NCI-H524 (cell line): ENCODE measurements at regions not wholly inside any gene's neighbourhood (a gene's known extent, or its start where the extent isn't known, plus 50 kb on each side); places are given as distances from the start of the nearest gene placed in this dataset.
A peak's percentile ranks its signal among the peaks of the same experiment; 100 is the strongest.
"Not testable (repeated sequence)": the region's sequence is repeated elsewhere in the genome, so short reads cannot be mapped to it uniquely, and the experiment has no call there.

ENCODE experiments used
- DNase-seq, 2 experiments: peaks; one replicate each; lab custom pipeline; 2025; lab: John Stamatoyannopoulos, UW

- no peak for DNase-seq
Measured at GRCh38 chr13:65302691-65303090, 1927.4 kb downstream of the PCDH9 start.

GRCh38 chr13:65301506-65301905, 1928.6 kb downstream of the PCDH9 start:
- no peak for DNase-seq

GRCh38 chr13:65300220-65300619, 1929.9 kb downstream of the PCDH9 start:
- DNase-seq, result no peak

- DNase-seq, result no peak
Measured at GRCh38 chr13:65293530-65294198, 1936.5 kb downstream of the PCDH9 start.

GRCh38 chr13:65292488-65292901, 1937.6 kb downstream of the PCDH9 start:
- peak in 1 of 2 experiments; percentile 6 for DNase-seq

GRCh38 chr13:65287405-65287804, 1942.7 kb downstream of the PCDH9 start:
- no peak for DNase-seq

GRCh38 chr13:65275838-65276630, 1954.1 kb downstream of the PCDH9 start:
- no peak for DNase-seq

GRCh38 chr13:65275108-65275507, 1955.0 kb downstream of the PCDH9 start:
- DNase-seq, result no peak

- not testable (repeated sequence) for DNase-seq
Measured at GRCh38 chr13:65273811-65274420, 1956.2 kb downstream of the PCDH9 start.

- DNase-seq, result no peak
Measured at GRCh38 chr13:65268009-65268408, 1962.1 kb downstream of the PCDH9 start.

- DNase-seq, result no peak
Measured at GRCh38 chr13:65265988-65266387, 1964.1 kb downstream of the PCDH9 start.

GRCh38 chr13:65264066-65264465, 1966.1 kb downstream of the PCDH9 start:
- DNase-seq, result no peak

- DNase-seq, result no peak
Measured at GRCh38 chr13:65260946-65261891, 1968.9 kb downstream of the PCDH9 start.

GRCh38 chr13:65240773-65241172, 1989.4 kb downstream of the PCDH9 start:
- DNase-seq, result no peak

GRCh38 chr13:65236841-65237418, 1993.2 kb downstream of the PCDH9 start:
- DNase-seq, result no peak

- DNase-seq, result no peak
Measured at GRCh38 chr13:65217471-65217995, 2012.6 kb downstream of the PCDH9 start.

GRCh38 chr13:65202845-65203244, 2027.3 kb downstream of the PCDH9 start:
- DNase-seq, result peak in 1 of 2 experiments; percentile 1

- no peak for DNase-seq
Measured at GRCh38 chr13:65188721-65189120, 2041.4 kb downstream of the PCDH9 start.

GRCh38 chr13:65168026-65168425, 2062.1 kb downstream of the PCDH9 start:
- no peak for DNase-seq

GRCh38 chr13:65166675-65167074, 2063.5 kb downstream of the PCDH9 start:
- no peak for DNase-seq

GRCh38 chr13:65159803-65160202, 2070.3 kb downstream of the PCDH9 start:
- DNase-seq, result no peak
